HG03175 (cell line): ENCODE measurements at regions not wholly inside any gene's neighbourhood (a gene's known extent, or its start where the extent isn't known, plus 50 kb on each side); places are given as distances from the start of the nearest gene placed in this dataset.

Experiments
- ATAC-seq: cut with Tn5 transposase; IDR thresholded peaks from one replicate; pipeline ENCODE4 v1.9.1; 2021; ENCODE audit warnings: mild to moderate bottlenecking, moderate library complexity; ENCODE audit not compliant: unreplicated experiment

DNA sequence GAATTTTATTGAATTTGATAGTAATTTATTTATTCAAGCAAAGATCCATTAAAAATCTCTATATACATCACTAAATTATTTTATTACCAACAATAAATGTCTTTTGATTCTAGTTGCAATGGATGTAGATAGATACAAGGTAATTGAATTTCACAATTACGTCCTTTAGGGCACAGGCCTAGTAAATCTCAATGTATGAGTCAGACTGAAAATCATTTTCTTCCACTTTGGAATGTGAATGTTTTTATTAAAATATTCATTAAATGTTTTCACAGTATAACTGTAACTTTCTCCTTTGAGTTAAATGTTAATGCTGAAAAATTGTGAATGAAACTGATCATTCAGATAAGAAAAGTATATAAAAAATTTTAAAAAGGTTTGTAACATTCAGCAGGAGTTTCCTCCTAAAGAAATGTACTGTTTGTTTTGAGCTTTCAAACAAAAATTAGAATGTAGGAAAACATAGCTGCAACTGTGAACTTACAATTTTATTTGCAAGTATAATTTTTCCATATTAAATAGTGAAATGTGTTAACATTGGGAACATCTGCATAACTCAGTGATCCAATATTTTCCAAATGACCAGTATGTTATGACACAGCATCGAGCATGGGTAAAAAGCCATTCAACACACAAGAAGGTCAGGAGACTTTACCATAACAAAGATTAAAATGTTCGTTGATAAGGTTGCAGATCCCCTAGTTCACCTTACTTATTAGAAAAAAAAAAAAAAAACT lies 663.7 kb downstream of the METTL4 start:
- no peak for ATAC-seq

DNA sequence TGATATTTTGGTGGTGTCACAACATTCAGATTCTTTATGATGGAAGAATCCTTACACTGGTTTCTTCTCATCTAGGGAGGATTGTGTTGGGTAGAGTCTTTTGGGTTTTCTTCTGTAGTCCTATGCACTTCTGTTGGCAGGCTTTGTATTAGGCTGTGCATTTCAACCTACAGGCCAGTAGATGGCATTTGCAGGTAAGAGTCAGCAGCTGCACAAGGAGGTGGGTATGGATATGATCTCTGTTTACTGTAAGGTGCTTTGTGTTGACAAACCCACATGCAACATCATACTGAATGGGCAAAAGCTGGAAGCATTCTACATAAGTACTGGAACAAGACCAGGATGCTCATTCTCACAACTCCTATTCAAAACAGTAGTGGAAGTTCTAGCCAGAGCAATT lies 656.8 kb downstream of the METTL4 start:
- no peak for ATAC-seq

GRCh38 chr18:1916869-1917523 lies 654.3 kb downstream of the METTL4 start:
- no peak for ATAC-seq

DNA sequence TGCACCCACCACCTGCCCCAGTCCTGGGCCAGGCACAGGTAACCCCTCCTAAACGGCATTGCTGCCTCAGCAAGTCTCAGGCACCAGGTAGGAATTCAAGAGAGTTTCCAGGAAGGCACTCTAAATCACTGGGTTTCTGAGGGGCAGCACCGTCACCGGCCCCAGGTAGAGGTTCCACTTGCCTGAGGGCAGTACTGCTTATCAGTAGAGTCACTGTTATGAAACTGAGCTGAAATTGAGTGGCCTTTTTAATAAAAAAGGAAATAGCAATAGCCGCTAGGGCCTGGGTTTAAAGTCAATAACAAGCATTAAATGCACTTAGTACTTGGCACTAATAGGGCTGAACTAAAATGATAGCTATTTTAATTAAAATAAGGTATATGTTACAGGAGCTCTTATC lies 653.7 kb downstream of the METTL4 start:
- no peak for ATAC-seq

DNA sequence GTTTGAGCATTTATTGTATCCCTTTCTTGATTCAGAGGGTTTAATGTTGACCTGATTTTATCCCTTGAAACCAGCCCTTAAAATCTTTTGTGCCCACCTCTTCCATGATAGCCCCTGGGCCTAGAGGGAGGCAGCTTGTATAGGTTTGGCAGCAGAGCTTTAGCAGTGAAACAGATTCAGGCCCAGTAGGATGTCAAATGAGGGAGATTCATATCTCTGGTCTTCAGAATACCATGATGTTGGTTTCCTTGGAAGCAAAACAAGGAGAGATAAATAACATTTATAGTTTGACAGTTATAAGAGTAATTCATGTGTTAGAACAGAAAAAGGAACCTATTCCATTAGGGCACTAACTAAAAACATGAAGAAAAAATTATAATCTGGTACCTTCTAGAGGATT lies 649.2 kb downstream of the METTL4 start:
- ATAC-seq: no peak

- ATAC-seq: no peak
Measured at GRCh38 chr18:1928711-1929110, 642.6 kb downstream of the METTL4 start.

- ATAC-seq: no peak
Measured at GRCh38 chr18:1929720-1930119, 641.6 kb downstream of the METTL4 start.

- ATAC-seq: no peak
Measured at GRCh38 chr18:1930291-1931270, 640.7 kb downstream of the METTL4 start.

- no peak for ATAC-seq
Measured at GRCh38 chr18:1952486-1952885, 618.8 kb downstream of the METTL4 start.

DNA sequence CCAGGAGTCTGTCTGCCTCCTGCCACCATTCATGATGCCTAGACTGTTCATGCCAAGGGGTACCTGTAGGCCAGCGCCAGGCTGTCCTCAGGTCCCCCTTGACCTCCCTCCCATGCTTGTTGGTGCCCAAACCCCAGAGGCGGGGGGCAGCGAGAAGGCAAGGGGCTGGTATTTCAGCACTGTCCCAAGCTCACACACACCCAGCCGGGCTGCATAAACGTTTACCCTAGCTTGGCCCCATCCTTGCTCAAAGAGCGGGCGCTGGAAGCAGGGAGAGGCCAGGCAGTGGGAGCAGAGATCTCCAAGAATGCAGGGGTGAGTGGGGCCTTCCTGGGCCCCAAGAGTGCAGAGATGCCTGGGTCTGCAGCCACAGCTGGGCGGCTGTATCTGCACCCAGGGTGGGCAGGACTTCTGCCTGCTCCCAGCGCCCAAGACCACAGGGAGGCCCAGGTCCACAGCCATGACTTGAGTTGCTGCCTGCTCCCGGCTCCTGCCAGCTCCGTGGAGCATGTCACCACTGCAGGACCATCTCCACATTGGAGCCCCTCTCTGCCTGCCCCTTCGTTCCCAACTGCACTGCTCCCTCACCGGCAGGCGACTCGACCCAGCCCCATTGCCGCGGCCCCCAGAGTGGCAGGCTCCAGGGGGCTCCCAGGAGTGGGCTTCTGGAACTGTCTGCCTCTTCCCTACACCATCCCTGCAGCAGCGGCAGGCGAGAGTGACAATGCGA lies 616.6 kb downstream of the METTL4 start:
- ATAC-seq: no peak

DNA sequence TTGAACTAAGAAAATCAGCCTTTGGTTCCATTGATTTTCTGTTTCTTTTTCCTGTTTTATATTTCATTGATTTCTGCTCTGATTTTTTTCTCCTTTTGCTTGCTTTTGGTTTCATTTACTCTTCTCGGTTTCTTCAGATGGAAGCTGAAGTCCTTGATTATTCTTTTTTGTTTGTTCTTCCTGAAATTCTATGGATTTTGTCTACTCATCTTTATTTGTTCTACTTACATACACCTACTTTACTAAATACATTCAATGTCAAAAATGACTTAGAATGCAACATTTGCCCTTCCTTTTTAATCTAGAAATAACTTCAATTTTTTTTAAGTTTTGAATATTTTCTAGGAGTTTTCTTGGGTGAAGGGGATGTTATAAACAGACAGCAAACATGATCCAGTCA lies 612.5 kb downstream of the METTL4 start:
- no peak for ATAC-seq

DNA sequence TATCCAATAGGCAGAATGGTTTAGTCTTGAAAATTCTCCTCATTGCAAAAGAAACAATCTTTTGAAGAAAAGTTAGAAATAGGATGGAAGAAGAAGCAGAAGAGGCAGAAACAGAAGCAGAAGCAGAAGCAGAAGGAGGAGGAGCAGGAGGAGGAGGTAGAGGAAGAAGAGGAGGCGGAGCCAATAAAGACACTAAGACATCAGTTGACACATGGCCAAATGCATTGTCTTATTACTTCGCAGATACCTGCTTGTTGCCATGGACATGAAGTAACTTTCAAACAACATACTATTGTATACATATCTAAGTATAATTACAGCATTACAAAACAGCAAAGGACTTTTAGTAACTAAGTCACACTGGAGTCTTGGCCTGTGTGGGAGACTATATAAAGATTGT lies 606.3 kb downstream of the METTL4 start:
- no peak for ATAC-seq

GRCh38 chr18:1965541-1965940 lies 605.8 kb downstream of the METTL4 start:
- no peak for ATAC-seq

GRCh38 chr18:1968801-1969498 lies 602.4 kb downstream of the METTL4 start:
- ATAC-seq: no peak

GRCh38 chr18:1976484-1976883 lies 594.8 kb downstream of the METTL4 start:
- no peak for ATAC-seq

- no peak for ATAC-seq
Measured at GRCh38 chr18:1982056-1982455, 589.2 kb downstream of the METTL4 start.

DNA sequence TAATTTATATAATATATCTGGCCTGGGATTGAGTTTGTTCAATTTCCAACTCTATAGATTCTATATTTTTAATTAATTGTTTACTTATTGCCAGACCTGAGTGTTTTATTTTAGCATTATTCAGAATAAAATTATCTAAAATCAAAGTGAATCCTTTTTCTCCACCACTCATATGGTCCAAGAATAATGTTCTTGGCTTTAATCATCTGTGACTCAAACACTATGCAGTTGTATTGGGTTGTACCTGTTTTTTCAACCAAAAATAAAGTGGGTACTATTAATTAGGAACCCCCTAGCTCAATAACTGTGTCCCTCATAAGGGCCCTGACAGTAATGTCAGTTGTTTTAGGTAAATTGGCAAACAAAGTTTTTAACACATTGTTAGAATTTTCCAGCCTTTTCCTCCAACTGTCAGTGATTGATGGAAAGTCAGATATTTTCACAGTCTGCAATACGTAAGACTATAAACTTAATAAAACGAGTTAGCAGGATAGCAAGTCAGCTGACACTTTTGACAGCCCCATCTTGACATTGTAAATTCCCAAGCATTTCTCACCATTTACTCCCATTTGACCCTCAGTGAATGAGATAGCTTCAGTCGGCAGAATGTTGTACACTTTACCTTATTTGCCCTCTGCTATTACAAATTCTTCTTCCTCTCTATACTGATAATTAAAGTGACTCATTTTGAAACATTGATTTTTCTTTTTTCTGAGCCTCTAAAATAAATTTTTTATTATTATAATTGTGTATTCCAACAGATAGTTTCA lies 587.4 kb downstream of the METTL4 start:
- ATAC-seq: no peak

- ATAC-seq: no peak
Measured at GRCh38 chr18:1993866-1994265, 577.4 kb downstream of the METTL4 start.

DNA sequence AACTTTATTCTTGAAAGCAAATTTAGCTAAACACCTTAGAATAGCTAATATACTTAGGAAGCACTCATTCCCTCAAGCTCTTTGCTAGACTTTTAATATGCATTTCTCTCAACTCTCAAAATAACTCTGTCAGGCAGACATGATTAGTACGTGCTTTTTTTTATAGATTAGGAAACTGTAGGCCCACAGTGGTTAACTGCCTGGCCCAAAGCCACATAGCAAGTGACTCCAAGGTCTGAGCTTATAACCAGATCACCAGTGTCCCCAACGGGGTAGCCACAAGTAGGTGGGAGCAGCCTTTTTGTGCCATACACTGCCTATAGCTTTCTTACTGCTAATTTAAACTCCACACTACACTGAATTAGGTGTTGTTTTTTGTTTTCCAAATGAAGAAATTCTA lies 576.8 kb downstream of the METTL4 start:
- ATAC-seq: no peak
